Epithelial cell of esophagus (primary cell): ENCODE measurements at regions not wholly inside any gene's neighbourhood (a gene's known extent, or its start where the extent isn't known, plus 50 kb on each side); places are given as distances from the start of the nearest gene placed in this dataset.

Source experiments
- DNase-seq: peaks from one replicate; pipeline ENCODE4 v3.0.0; 2010; ENCODE audit warnings: low read depth
- H3K4me3 ChIP-seq: 2 replicates; pipeline ENCODE4 v1.5.1; 2011; ENCODE audit warnings: mild to moderate bottlenecking, low read length, control low read depth
- TF ChIP-seq, protein P1 (sequence below): IDR thresholded peaks from 2 replicates; pipeline ENCODE4 v1.5.1; 2011; ENCODE audit warnings: low read depth, mild to moderate bottlenecking, low read length, control low read depth, inconsistent platforms; ENCODE audit not compliant: insufficient read depth; ENCODE audit errors: missing control alignments

DNA sequence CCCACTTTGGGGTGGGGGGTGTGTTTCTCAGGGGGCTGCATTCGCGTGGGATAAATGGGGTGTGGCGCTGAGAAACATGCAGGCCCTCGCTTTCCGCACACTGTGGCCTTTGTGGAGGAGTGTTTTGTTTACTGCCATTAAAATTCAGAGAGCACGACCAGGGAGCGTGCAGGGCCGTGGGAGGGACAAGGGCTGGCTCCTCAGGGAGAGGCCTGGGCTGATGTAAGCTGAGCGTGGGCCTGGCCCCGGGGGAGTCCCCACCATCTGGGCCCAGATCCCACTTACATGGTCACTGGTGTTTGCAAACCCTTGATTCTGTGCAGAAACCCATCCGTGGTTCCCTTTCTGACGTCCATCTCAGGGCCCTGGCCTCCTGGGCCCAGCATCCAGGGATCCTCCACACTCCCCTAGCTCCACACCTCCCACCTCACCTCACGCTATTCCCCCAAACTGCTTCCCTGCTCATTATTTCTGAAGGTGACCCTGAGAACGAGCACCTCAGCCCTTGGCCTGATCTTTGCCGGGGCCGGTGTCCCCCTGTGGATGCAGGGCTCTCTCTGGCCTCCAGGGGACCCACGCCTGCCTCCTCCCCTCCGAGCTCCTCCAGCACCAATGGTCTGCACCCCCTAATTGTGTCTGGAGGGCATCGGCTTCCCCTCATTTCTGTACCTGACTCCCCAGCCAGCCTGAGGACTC is 92.5 kb upstream of the SIM2 start:
- no peak for DNase-seq
- H3K4me3 ChIP-seq: no peak overlapping the region
- TF ChIP-seq, protein P1, sequence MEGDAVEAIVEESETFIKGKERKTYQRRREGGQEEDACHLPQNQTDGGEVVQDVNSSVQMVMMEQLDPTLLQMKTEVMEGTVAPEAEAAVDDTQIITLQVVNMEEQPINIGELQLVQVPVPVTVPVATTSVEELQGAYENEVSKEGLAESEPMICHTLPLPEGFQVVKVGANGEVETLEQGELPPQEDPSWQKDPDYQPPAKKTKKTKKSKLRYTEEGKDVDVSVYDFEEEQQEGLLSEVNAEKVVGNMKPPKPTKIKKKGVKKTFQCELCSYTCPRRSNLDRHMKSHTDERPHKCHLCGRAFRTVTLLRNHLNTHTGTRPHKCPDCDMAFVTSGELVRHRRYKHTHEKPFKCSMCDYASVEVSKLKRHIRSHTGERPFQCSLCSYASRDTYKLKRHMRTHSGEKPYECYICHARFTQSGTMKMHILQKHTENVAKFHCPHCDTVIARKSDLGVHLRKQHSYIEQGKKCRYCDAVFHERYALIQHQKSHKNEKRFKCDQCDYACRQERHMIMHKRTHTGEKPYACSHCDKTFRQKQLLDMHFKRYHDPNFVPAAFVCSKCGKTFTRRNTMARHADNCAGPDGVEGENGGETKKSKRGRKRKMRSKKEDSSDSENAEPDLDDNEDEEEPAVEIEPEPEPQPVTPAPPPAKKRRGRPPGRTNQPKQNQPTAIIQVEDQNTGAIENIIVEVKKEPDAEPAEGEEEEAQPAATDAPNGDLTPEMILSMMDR: no peak

DNA sequence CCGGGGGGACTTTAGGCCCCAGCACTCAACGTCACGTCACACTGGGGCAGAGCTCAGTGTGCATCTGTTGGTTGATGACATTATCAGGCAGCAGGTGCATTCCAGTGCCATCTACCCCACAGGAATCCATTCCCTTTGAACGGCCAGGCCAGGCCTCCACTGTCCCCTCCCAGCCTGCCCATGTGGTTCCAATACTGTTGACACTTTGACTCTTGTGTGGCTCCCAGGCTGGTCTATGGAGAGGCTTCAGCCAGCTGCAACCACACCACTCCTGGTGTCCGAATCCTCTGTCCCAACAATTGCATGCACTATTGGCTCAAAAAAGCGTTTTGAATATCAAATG is 92.0 kb upstream of the SIM2 start:
- H3K4me3 ChIP-seq: no peak overlapping the region
- no peak for DNase-seq

DNA sequence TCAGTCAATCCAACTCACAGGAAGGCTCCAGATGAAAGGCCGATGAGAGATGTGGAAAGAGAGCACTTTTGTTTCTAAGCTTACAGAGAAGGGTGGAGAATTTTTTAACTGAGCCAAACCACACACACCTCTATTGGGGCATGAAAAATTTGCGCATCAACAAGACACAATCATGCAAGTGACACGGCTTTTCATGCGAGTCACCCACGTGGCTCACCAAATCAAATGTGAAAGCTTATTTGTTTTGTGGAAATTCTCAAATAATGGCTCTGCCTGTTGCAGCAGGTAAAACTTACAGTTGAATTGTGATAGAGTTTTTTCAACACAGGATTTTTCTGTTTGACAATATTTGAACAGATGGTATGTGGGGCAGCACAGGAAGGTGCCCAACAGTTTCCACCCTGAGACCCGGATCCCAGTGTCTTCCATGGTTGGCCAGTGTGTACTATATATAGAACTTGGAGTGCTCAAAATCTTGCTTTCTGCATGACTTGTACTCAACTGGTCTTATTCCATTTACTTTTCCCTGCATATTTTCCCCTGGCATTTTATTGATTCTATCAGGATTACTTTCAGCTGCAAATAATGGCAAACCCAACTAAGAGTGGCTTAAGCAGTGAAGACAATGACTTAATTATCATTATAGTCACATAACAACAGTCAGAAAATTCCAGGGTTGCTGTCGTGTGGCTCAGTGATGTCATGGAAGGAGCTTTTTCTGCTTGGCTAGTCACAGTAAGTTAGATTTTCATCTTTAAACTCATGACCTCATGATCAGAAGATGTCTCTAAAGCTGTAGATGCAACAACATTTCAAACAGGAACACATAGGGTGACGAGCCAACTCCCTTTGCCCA is 90.6 kb upstream of the SIM2 start:
- no peak for DNase-seq
- no peak overlapping the region for H3K4me3 ChIP-seq
- TF ChIP-seq, protein P1: no peak

More for the DNA sequence above, 92.0 kb upstream of the SIM2 start:
- TF ChIP-seq, protein P1: no peak

DNA sequence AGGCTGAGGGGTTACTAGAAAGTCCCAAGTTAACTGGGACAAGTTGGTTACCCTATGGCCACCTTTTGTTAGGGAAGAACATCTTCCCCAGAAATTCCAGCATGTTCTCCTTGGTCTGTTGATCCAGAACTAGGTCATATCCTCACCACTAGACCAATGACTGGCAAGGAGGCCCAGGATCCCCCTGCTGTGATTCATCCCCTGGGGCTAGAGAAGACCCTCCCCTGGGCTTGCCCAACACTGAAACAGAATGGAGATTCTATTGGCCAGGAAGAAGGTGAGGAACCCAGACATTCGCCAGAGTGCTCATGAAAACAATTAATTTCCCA is 90.1 kb upstream of the SIM2 start:
- no peak for DNase-seq
- H3K4me3 ChIP-seq: no peak overlapping the region
- TF ChIP-seq, protein P1: no peak

DNA sequence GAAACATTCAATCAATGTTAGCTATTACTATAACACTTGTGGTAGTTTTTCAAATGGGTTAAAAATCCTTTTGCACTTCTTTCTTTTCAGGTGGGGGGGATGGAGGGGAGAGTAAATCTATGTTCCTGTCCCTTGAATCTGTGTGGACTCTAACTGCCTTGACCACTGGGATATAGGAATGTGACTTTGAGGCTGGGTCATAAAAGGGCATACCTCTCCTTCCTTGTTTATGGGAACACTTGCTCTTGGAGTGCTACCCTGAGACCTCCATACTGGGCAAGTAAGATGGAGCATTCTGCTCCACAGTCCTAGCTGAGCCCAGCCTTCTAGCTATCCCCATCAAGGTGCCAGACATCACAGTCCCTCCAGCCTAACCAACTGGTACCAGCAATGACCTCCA is 89.3 kb upstream of the SIM2 start:
- TF ChIP-seq, protein P1: no peak
- DNase-seq: no peak
- no peak overlapping the region for H3K4me3 ChIP-seq

DNA sequence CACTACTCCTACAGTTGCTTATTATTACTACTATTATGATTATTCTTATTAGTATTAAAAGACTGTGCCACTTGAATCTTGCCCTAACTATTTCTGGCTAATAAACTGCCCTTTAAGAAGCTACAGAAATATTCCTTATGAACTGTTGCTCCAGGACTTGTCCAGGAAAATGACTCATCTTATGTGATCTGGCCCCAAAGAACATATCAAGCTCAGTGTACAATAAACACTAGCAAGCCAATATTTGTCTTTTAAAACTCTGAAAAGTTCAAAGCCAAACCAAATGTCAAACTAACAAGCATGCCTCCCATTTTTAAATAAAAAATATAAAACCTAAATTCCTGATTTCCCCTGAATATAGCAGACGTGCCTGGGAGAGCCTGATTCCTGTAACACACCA is 88.7 kb upstream of the SIM2 start:
- TF ChIP-seq, protein P1: no peak
- DNase-seq: no peak
- no peak overlapping the region for H3K4me3 ChIP-seq
